Activated CD8-positive, alpha-beta T cell treated with anti-CD3 and anti-CD28 coated beads for 36 hours (primary cell): ENCODE measurements at regions not wholly inside any gene's neighbourhood (a gene's known extent, or its start where the extent isn't known, plus 50 kb on each side); places are given as distances from the start of the nearest gene placed in this dataset.
"Not testable (repeated sequence)": the region's sequence is repeated elsewhere in the genome, so short reads cannot be mapped to it uniquely, and the experiment has no call there.

Source experiments
- ATAC-seq: fragments of 200-7000 bp; cut with Tn5 transposase; one replicate; pipeline ENCODE4 v1.10.0; 2021; ENCODE audit warnings: mild to moderate bottlenecking, moderate library complexity
- CTCF ChIA-PET: fragments of 350-600 bp; sonication (Branson Sonifier 250); formaldehyde crosslinking; loops from one replicate; lab custom pipeline; 2021; ENCODE audit warnings: antibody characterized with exemption; lab: Charles Lee
- POLR2A ChIA-PET: fragments of 350-600 bp; sonication (Branson Sonifier 250); formaldehyde crosslinking; loops from one replicate; lab custom pipeline; 2021; ENCODE audit warnings: antibody characterized with exemption; lab: Charles Lee
- DNase-seq: peaks from one replicate; pipeline ENCODE4 v3.0.0-alpha.2; 2020
- H3K27ac Mint-ChIP-seq: one replicate; pipeline ENCODE4 v1.8.0; 2021; ENCODE audit warnings: mild to moderate bottlenecking, mixed read lengths
- H3K27me3 Mint-ChIP-seq: one replicate; pipeline ENCODE4 v1.8.0; 2021; ENCODE audit warnings: mixed read lengths
- H3K36me3 Mint-ChIP-seq: one replicate; pipeline ENCODE4 v1.8.0; 2021; ENCODE audit warnings: low read depth, mixed read lengths
- H3K4me1 Mint-ChIP-seq: one replicate; pipeline ENCODE4 v1.8.0; 2021; ENCODE audit warnings: low read depth, mixed read lengths
- H3K4me3 Mint-ChIP-seq: one replicate; pipeline ENCODE4 v1.8.0; 2021; ENCODE audit warnings: mild to moderate bottlenecking, moderate library complexity, mixed read lengths
- H3K9me3 Mint-ChIP-seq: one replicate; pipeline ENCODE4 v1.8.0; 2021; ENCODE audit warnings: mixed read lengths
- intact Hi-C: fragments of 100-400 bp; cut with micrococcal nuclease; formaldehyde crosslinking; loops from one replicate; pipeline ENCODE4 v1.10.0; 2022
- TF ChIP-seq, protein P1 (sequence below): fragments of 200-600 bp; IDR thresholded peaks from one replicate; pipeline ENCODE4 v1.8.0; 2022; ENCODE audit warnings: antibody characterized with exemption, mild to moderate bottlenecking

DNA sequence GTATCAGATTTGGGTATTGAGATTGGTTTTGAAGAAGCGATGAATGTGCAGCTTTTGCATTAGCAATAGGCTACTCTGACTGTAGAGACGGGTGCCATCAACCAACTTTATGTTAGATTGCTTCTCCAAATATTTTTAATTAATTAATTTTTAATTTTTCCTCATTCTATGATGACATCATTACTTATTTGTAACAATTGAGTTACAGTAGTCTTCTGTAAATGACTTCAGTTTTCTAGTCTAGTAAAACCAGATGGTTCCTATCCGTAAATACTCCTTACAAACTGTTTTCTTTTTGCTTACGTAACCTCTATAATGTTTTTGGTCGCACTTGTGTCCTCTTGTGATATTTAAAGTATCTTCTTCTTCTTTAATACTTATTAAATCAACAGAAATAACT, 118.1 kb downstream of the ZNF736 start:
- ATAC-seq (no peak), DNase-seq (no peak)
- ChIA-PET CTCF (interaction anchor here (0.7 kb wide), 1 partner anchor 1448 kb away, joined by 3 read pairs; no protein-coding TSS in a partner anchor), POLR2A (no interaction called here)
- no peaks in the 10 kb centered on the region for H3K36me3 Mint-ChIP-seq
- H3K27ac Mint-ChIP-seq = no peak overlapping the region
- no peaks in the 10 kb centered on the region for H3K4me1 Mint-ChIP-seq
- H3K4me3 Mint-ChIP-seq = no peak overlapping the region
- intact Hi-C loops = no loop called here
- TF ChIP-seq, protein P1, sequence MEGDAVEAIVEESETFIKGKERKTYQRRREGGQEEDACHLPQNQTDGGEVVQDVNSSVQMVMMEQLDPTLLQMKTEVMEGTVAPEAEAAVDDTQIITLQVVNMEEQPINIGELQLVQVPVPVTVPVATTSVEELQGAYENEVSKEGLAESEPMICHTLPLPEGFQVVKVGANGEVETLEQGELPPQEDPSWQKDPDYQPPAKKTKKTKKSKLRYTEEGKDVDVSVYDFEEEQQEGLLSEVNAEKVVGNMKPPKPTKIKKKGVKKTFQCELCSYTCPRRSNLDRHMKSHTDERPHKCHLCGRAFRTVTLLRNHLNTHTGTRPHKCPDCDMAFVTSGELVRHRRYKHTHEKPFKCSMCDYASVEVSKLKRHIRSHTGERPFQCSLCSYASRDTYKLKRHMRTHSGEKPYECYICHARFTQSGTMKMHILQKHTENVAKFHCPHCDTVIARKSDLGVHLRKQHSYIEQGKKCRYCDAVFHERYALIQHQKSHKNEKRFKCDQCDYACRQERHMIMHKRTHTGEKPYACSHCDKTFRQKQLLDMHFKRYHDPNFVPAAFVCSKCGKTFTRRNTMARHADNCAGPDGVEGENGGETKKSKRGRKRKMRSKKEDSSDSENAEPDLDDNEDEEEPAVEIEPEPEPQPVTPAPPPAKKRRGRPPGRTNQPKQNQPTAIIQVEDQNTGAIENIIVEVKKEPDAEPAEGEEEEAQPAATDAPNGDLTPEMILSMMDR = no peak
- H3K27me3 Mint-ChIP-seq = no peaks in the 10 kb centered on the region
- H3K9me3 Mint-ChIP-seq = peaks cover 20% of the 10 kb centered on the region

DNA sequence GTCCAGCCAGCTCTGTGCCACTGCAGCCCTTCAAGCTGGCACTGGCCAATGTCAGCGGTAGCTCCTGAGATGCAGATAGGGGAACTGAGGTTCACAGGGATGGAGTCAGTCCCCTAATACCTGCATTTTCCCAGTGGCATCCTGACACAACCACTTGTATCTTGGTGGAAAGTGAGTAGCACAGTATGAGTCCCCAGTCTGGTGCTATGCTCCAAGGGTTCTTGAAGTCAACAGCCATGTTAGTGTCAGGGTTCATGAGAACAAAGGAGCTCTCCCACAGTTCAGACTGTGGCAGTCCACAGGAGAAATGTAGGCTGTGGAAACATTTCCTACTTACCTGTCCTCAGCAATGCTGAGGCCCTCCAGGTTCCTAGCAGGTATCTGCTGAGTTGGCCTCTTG, 115.5 kb downstream of the ZNF736 start:
- TF ChIP-seq, protein P1 = no peak
- no peak for ATAC-seq
- ChIA-PET CTCF (no interaction called here), POLR2A (no interaction called here)
- intact Hi-C loops = no loop called here
- Mint-ChIP-seq H3K4me3 (no peak overlapping the region), H3K27ac (no peak overlapping the region), H3K4me1 (no peaks in the 10 kb centered on the region), H3K36me3 (no peaks in the 10 kb centered on the region), H3K27me3 (no peaks in the 10 kb centered on the region), H3K9me3 (peaks cover 24% of the 10 kb centered on the region)
- DNase-seq = no peak

DNA sequence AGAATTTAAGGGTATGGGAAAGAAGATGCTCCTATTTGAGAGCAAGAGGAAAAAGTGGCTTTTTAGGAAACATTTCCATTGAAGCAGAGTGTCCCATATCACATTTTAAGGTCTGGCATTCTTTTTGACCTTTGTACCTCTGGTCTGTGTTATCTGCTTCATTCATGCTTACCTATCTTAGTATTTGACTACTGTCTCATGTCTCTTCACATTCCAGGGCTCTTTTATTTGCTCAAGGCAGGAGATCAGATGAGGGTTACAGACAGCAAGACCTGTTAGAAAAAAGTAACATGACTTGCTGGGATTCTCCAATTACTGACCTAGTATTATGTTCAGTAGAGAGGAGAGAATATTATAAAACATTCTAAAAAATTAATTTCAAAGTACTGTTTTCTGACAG, 111.7 kb downstream of the ZNF736 start:
- POLR2A ChIA-PET, H3K36me3 Mint-ChIP-seq, H3K27ac Mint-ChIP-seq, CTCF ChIA-PET, H3K27me3 Mint-ChIP-seq, H3K4me1 Mint-ChIP-seq, ATAC-seq, DNase-seq, intact Hi-C loops, H3K4me3 Mint-ChIP-seq: not testable (repeated sequence)
- peaks cover 35% of the 10 kb centered on the region for H3K9me3 Mint-ChIP-seq

DNA sequence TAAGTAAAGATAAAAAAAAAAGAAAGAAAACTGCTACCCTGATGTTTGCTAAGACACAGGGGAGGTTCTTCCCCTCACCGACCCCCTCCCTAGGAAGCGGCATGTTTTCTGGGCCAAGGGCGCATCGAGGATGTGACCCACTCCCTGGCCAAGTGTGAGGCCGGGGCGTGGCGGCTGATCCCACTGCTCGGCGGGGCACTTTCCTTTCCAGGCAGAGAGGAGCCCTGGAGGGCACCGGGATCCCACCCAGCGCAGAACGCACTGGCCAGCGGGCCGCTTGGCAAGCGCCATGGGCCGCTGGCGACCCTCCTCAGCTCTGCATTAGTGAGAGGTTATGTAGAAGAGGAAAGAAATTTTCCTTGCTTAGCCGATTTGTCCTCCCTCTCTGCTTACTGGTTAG, 93.4 kb downstream of the ZNF736 start:
- Mint-ChIP-seq H3K9me3 (peaks cover 17% of the 10 kb centered on the region), H3K4me1 (no peaks in the 10 kb centered on the region), H3K4me3 (no peak overlapping the region), H3K36me3 (peaks cover 2% of the 10 kb centered on the region), H3K27me3 (no peaks in the 10 kb centered on the region), H3K27ac (no peak overlapping the region)
- intact Hi-C loops = no loop called here
- POLR2A ChIA-PET = no interaction called here
- DNase-seq (no peak), ATAC-seq (no peak)
- CTCF ChIA-PET = no interaction called here
- TF ChIP-seq, protein P1 = no peak
